HepG2 (cell line): ENCODE measurements at regions not wholly inside any gene's neighbourhood (a gene's known extent, or its start where the extent isn't known, plus 50 kb on each side); places are given as distances from the start of the nearest gene placed in this dataset.

ENCODE experiments used
- ATAC-seq: fragments of 200-7000 bp; cut with Tn5 transposase; 3 replicates; pipeline ENCODE4 v1.9.1; 2020; ENCODE audit warnings: mild to moderate bottlenecking, moderate library complexity
- BruUV-seq: library from RNA; stranded (reverse); fragments of 400-500 nt; replicated peaks from 2 replicates; lab custom pipeline; 2021; lab: Mats Ljungman, UMichigan
- CTCF ChIA-PET: fragments of 300-600 bp; formaldehyde crosslinking; extraction: SDS; loops from one replicate; lab custom pipeline; 2021; ENCODE audit warnings: low total read pairs, inconsistent platforms, low intra/inter-chr PET ratio; lab: Yijun Ruan, JAX
- POLR2A ChIA-PET: fragments of 350-600 bp; sonication (Branson Sonifier 250); formaldehyde crosslinking; loops from one replicate; lab custom pipeline; 2020; ENCODE audit warnings: antibody characterized with exemption, inconsistent platforms; lab: Yijun Ruan, JAX
- DNase-seq: peaks from one replicate; pipeline ENCODE4 v3.0.0-alpha.2; 2015; ENCODE audit warnings: low spot score
- FAIRE-seq: peaks from 3 replicates; lab custom pipeline; 2011; peaks lifted over from hg19 to GRCh38; lab: Jason Lieb, UNC
- H2AFZ ChIP-seq: one replicate; pipeline ENCODE4 v1.6.1; 2011; ENCODE audit warnings: low read length, inconsistent platforms
- H3K27ac ChIP-seq: fragments of 300-600 bp; 3 replicates; pipeline ENCODE4 v1.8.0; 2011; ENCODE audit warnings: mixed run types, mild to moderate bottlenecking, mixed read lengths, low read length, inconsistent platforms; ENCODE audit not compliant: insufficient read depth; ENCODE audit errors: extremely low read length
- H3K27me3 ChIP-seq, 2 experiments: fragments of 200-600 bp in 1 of 2; 2 replicates in 1 of 2; 3 replicates in 1 of 2; pipeline versions ENCODE4 v1.6.0 to v1.8.0; 2011; ENCODE audit warnings: low read length in 2 of 2, mild to moderate bottlenecking in 2 of 2, moderate library complexity in 2 of 2, inconsistent platforms in 1 of 2; ENCODE audit not compliant: insufficient read depth in 2 of 2, control insufficient read depth in 1 of 2
- H3K36me3 ChIP-seq, 2 experiments: fragments of 200-600 bp in 1 of 2; replicated peaks in 1 of 2; 2 replicates in 1 of 2; 3 replicates in 1 of 2; pipeline versions ENCODE4 v1.5.1 to v1.8.0; 2011; ENCODE audit warnings: low read length in 2 of 2, inconsistent platforms in 1 of 2; ENCODE audit not compliant: insufficient read depth in 2 of 2, control insufficient read depth in 1 of 2
- H3K4me1 ChIP-seq: 2 replicates; pipeline ENCODE4 v1.5.1; 2012; ENCODE audit warnings: low read length, inconsistent platforms; ENCODE audit not compliant: insufficient read depth
- H3K4me2 ChIP-seq: 2 replicates; pipeline ENCODE4 v1.6.0; 2011; ENCODE audit warnings: low read depth, low read length, inconsistent platforms
- H3K4me3 ChIP-seq, 3 experiments: fragments of 200-600 bp in 1 of 3; sonication (generic), shearing (Covaris generic) in 1 of 3; replicated peaks in 1 of 3; 2 replicates each; pipeline ENCODE4 v1.5.1; 2011 to 2016; ENCODE audit warnings: low read length in 3 of 3, inconsistent platforms in 2 of 3, low read depth in 2 of 3, mild to moderate bottlenecking in 2 of 3, control low read depth in 1 of 3, mixed read lengths in 1 of 3; ENCODE audit not compliant: insufficient read depth in 1 of 3
- H3K79me2 ChIP-seq: one replicate; pipeline ENCODE4 v1.6.1; 2011; ENCODE audit warnings: low read length, inconsistent platforms; ENCODE audit not compliant: insufficient read depth
- H3K9ac ChIP-seq: 2 replicates; pipeline ENCODE4 v1.6.0; 2011; ENCODE audit warnings: mild to moderate bottlenecking, low read depth, low read length, inconsistent platforms; ENCODE audit not compliant: insufficient read depth
- H3K9me3 ChIP-seq: 2 replicates; pipeline ENCODE4 v1.5.1; 2012; ENCODE audit warnings: mild to moderate bottlenecking, low read length
- H4K20me1 ChIP-seq: 2 replicates; pipeline ENCODE4 v1.6.0; 2011; ENCODE audit warnings: inconsistent platforms, mild to moderate bottlenecking, low read length, moderate library complexity; ENCODE audit not compliant: insufficient read depth
- KAT2B ChIP-seq: fragments of 150-350 bp; IDR thresholded peaks from 2 replicates; pipeline ENCODE4 v1.6.1; 2014; ENCODE audit warnings: low read depth, low read length, borderline replicate concordance
- KAT7 ChIP-seq: IDR thresholded peaks from 2 replicates; pipeline ENCODE4 v1.6.1; 2018; ENCODE audit warnings: borderline replicate concordance, missing compliant biosample characterization
- MXI1 ChIP-seq: IDR thresholded peaks from 3 replicates; pipeline ENCODE4 v1.6.1; 2012; ENCODE audit warnings: low read depth, low read length, inconsistent platforms, borderline replicate concordance
- NFYC ChIP-seq: IDR thresholded peaks from 2 replicates; pipeline ENCODE4 v1.6.1; 2016; ENCODE audit warnings: missing genetic modification reagents, missing compliant biosample characterization
- NR3C1 ChIP-seq: sonication (generic); formaldehyde crosslinking; IDR thresholded peaks from 2 replicates; pipeline ENCODE4 v1.4.0; 2020; ENCODE audit warnings: missing genetic modification reagents
- POGZ ChIP-seq: sonication (generic); formaldehyde crosslinking; IDR thresholded peaks from 2 replicates; pipeline ENCODE4 v1.4.0; 2020; ENCODE audit warnings: mild to moderate bottlenecking, missing genetic modification reagents
- SPEN ChIP-seq: sonication (generic); formaldehyde crosslinking; IDR thresholded peaks from 2 replicates; pipeline ENCODE4 v1.5.1; 2020; ENCODE audit warnings: low read depth, mild to moderate bottlenecking, missing genetic modification reagents
- TEAD3 ChIP-seq: optimal IDR thresholded peaks from 2 replicates; pipeline ENCODE3; 2016; ENCODE audit warnings: borderline replicate concordance
- ZNF550 ChIP-seq: sonication (generic); formaldehyde crosslinking; IDR thresholded peaks from 2 replicates; pipeline ENCODE4 v1.4.0; 2020; ENCODE audit warnings: mild to moderate bottlenecking, missing genetic modification reagents, borderline replicate concordance
- ZNF709 ChIP-seq: sonication (generic); formaldehyde crosslinking; IDR thresholded peaks from 2 replicates; pipeline ENCODE4 v1.5.0; 2020; ENCODE audit warnings: mild to moderate bottlenecking, missing genetic modification reagents
- ZNF749 ChIP-seq: sonication (generic); formaldehyde crosslinking; IDR thresholded peaks from 2 replicates; pipeline ENCODE4 v1.8.0; 2022; ENCODE audit warnings: mild to moderate bottlenecking, missing genetic modification reagents, moderate library complexity, borderline replicate concordance
- ZNF766 ChIP-seq: sonication (generic); formaldehyde crosslinking; IDR thresholded peaks from 2 replicates; pipeline ENCODE4 v1.5.0; 2020; ENCODE audit warnings: missing genetic modification reagents, borderline replicate concordance
- ZSCAN30 ChIP-seq: sonication (generic); formaldehyde crosslinking; IDR thresholded peaks from 2 replicates; pipeline ENCODE4 v1.5.0; 2020; ENCODE audit warnings: mild to moderate bottlenecking, missing genetic modification reagents
- WGBS: methylation state at CpG from one replicate; pipeline ENCODE4 v1.1.6; 2017; ENCODE audit warnings: low lambda C conversion rate; 5-methylcytosine and 5-hydroxymethylcytosine counted together
- in situ Hi-C: cut with HindIII; loops from 2 replicates; pipeline ENCODE4 v1.10.0; 2017; ENCODE audit warnings: low pct_unique_long_range_greater_than_20kb; ENCODE audit not compliant: extremely low pct_ligation_motif_present
- intact Hi-C: fragments of 100-400 bp; cut with micrococcal nuclease; formaldehyde crosslinking; loops from one replicate; pipeline ENCODE4 v1.10.0; 2022; ENCODE audit not compliant: unreplicated experiment
- TF ChIP-seq, protein P1 (sequence below): sonication (generic); formaldehyde crosslinking; IDR thresholded peaks from 2 replicates; pipeline ENCODE4 v1.4.0; 2020; ENCODE audit warnings: mild to moderate bottlenecking, missing genetic modification reagents
- TF ChIP-seq, protein P2 (sequence below): sonication (generic); formaldehyde crosslinking; IDR thresholded peaks from 2 replicates; pipeline ENCODE4 v1.4.0; 2020; ENCODE audit warnings: missing genetic modification reagents, low read depth, mild to moderate bottlenecking, borderline replicate concordance
- TF ChIP-seq, protein P3 (sequence below): IDR thresholded peaks from 2 replicates; pipeline ENCODE4 v1.6.1; 2016; ENCODE audit warnings: missing compliant biosample characterization, missing genetic modification reagents, borderline replicate concordance
- TF ChIP-seq, protein P4 (sequence below): IDR thresholded peaks from 2 replicates; pipeline ENCODE4 v1.6.1; 2016

DNA sequence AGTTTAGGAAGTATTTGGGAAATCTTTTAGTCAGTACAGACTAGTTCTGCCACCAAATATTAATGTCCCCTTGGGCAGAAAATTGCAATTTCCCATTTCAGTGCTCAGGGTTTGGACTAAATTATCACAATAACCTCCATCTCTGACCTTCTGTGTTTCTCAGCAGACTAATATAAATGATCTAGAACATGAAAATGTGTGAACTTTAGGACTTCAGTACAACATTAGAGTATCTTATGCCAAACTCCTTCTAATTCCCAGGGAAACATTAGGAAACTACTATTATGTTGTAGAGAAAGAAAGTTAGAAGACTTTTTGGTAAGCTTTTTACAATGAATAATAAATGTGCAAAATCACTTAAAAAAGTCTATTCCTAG, 1087.6 kb upstream of the CITED2 start:
- Histone ChIP-seq H3K4me3 (no peak overlapping the region), H3K27ac (no peak overlapping the region), H3K4me1 (no peaks in the 10 kb centered on the region), H3K9ac (no peak overlapping the region), H3K79me2 (no peaks in the 10 kb centered on the region), H3K9me3 (peaks cover 61% of the 10 kb centered on the region), H3K27me3 (no peaks in the 10 kb centered on the region), H3K4me2 (no peak overlapping the region), H4K20me1 (no peaks in the 10 kb centered on the region), H2AFZ (no peak overlapping the region), H3K36me3 (no peaks in the 10 kb centered on the region)
- ATAC-seq (no peak), DNase-seq (no peak), FAIRE-seq (no peak)
- intact Hi-C loops: no loop called here
- no peak for TF ChIP-seq POGZ (CRISPR knock-in tag)
- TF ChIP-seq, protein P1, sequence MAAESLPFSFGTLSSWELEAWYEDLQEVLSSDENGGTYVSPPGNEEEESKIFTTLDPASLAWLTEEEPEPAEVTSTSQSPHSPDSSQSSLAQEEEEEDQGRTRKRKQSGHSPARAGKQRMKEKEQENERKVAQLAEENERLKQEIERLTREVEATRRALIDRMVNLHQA (CRISPR knock-in tag): no peak
- no TSS peak for BruUV-seq
- in situ Hi-C loops: no loop called here
- POLR2A ChIA-PET: no interaction called here
- CTCF ChIA-PET: no interaction called here

DNA sequence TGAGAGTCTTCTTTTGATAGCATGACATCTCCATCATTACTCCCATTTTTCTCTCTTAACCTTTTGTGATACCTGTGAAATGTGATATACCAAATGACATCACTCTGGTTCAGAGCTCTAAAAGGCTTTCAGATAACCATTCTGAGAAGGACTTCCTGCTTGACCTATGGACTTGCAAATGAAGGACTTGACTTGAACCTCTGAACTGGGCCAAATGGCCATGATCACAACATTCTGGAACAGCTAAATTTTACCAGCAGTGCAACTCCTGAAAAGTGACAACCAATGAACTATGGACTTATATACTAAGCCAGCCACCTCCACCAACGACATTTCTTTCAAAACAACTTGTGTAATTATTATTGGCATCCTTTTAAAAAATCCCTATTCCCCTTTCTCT, 1085.8 kb upstream of the CITED2 start:
- Histone ChIP-seq H3K4me3 (no peak overlapping the region), H4K20me1 (no peaks in the 10 kb centered on the region), H2AFZ (no peak overlapping the region), H3K9ac (no peak overlapping the region), H3K4me2 (no peak overlapping the region), H3K4me1 (no peaks in the 10 kb centered on the region), H3K36me3 (no peaks in the 10 kb centered on the region), H3K9me3 (peaks cover 65% of the 10 kb centered on the region), H3K27me3 (no peaks in the 10 kb centered on the region), H3K27ac (no peak overlapping the region), H3K79me2 (no peaks in the 10 kb centered on the region)
- intact Hi-C loops (no loop called here), in situ Hi-C loops (no loop called here)
- WGBS: 0% methylated on average over 1 of the region's 1 CpG
- no TSS peak for BruUV-seq
- ChIA-PET CTCF (no interaction called here), POLR2A (no interaction called here)
- ATAC-seq (no peak), FAIRE-seq (no peak), DNase-seq (no peak)
- TF ChIP-seq, protein P2, sequence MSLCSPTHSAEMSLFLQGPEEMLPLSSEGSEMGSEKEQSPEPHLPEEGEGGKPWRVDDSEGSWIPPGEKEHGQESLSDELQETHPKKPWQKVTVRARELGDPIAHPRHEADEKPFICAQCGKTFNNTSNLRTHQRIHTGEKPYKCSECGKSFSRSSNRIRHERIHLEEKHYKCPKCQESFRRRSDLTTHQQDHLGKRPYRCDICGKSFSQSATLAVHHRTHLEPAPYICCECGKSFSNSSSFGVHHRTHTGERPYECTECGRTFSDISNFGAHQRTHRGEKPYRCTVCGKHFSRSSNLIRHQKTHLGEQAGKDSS (CRISPR knock-in tag): no peak
- TF ChIP-seq NFYC (CRISPR knock-in tag): no peak
- TF ChIP-seq TEAD3: no peak
- no peak for TF ChIP-seq ZNF709 (CRISPR knock-in tag)
- no peak for TF ChIP-seq ZNF749 (CRISPR knock-in tag)
- TF ChIP-seq NR3C1 (CRISPR knock-in tag): no peak
- TF ChIP-seq, protein P3, sequence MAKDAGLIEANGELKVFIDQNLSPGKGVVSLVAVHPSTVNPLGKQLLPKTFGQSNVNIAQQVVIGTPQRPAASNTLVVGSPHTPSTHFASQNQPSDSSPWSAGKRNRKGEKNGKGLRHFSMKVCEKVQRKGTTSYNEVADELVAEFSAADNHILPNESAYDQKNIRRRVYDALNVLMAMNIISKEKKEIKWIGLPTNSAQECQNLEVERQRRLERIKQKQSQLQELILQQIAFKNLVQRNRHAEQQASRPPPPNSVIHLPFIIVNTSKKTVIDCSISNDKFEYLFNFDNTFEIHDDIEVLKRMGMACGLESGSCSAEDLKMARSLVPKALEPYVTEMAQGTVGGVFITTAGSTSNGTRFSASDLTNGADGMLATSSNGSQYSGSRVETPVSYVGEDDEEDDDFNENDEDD (CRISPR knock-in tag): no peak
- TF ChIP-seq KAT2B: no peak
- TF ChIP-seq SPEN (CRISPR knock-in tag): no peak
- no peak for TF ChIP-seq ZSCAN30 (CRISPR knock-in tag)
- no peak for TF ChIP-seq ZNF766 (CRISPR knock-in tag)
- no peak for TF ChIP-seq KAT7 (CRISPR knock-in tag)
- TF ChIP-seq MXI1: no peak
- TF ChIP-seq, protein P4, sequence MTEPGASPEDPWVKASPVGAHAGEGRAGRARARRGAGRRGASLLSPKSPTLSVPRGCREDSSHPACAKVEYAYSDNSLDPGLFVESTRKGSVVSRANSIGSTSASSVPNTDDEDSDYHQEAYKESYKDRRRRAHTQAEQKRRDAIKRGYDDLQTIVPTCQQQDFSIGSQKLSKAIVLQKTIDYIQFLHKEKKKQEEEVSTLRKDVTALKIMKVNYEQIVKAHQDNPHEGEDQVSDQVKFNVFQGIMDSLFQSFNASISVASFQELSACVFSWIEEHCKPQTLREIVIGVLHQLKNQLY: no peak
- no peak for TF ChIP-seq ZNF550 (CRISPR knock-in tag)
